ENCODE measurements at regions not wholly inside any gene's neighbourhood (a gene's known extent, or its start where the extent isn't known, plus 50 kb on each side); places are given as distances from the start of the nearest gene placed in this dataset.

GRCh38 chr13:77379508-77379907, 52.6 kb upstream of the MYCBP2 start:
- 97% methylated on average over 2 of the region's 2 CpGs for WGBS (ENCODE audit: low lambda C conversion rate, missing lambda C conversion rate)
- H2AFZ ChIP-seq, result no peak overlapping the region
- H3K27me3 ChIP-seq, result no peaks in the 10 kb centered on the region
- H4K20me1 ChIP-seq (ENCODE audit: insufficient read depth, poor library complexity, severe bottlenecking), result no peaks in the 10 kb centered on the region
- TF ChIP-seq CTCF (IDR thresholded peaks at IDR 0.05; ENCODE audit: poor library complexity) (no peak), EZH2phosphoT487 (IDR thresholded peaks at IDR 0.05; ENCODE audit: low read depth, severe bottlenecking, unreplicated experiment) (no peak), EZH2 (IDR thresholded peaks at IDR 0.05; ENCODE audit: borderline replicate concordance) (no peak)
- no peaks in the 10 kb centered on the region for H3K9me2 ChIP-seq (replicated peaks; ENCODE audit: insufficient read depth)
- DNase-seq (ENCODE audit: low spot score), result no peak
- H3K27ac ChIP-seq, result no peak overlapping the region
- H3K9me3 ChIP-seq (ENCODE audit: low read depth), result no peaks in the 10 kb centered on the region
- H3K36me3 ChIP-seq (replicated peaks; ENCODE audit: insufficient read depth, low read depth), result no peaks in the 10 kb centered on the region
- H3K4me1 ChIP-seq (ENCODE audit: insufficient read depth), result no peaks in the 10 kb centered on the region
- H3K4me2 ChIP-seq, result no peak overlapping the region
- no peak overlapping the region for H3K4me3 ChIP-seq
- H3K79me2 ChIP-seq, result no peaks in the 10 kb centered on the region

- no peaks in the 10 kb centered on the region for H3K36me3 ChIP-seq (replicated peaks; ENCODE audit: insufficient read depth, low read depth)
Measured at GRCh38 chr13:77378662-77379061, 51.8 kb upstream of the MYCBP2 start.

GRCh38 chr13:77377016-77377415, 50.1 kb upstream of the MYCBP2 start:
- no peaks in the 10 kb centered on the region for H3K27me3 ChIP-seq
- no peaks in the 10 kb centered on the region for H3K36me3 ChIP-seq (replicated peaks; ENCODE audit: insufficient read depth, low read depth)
- no peaks in the 10 kb centered on the region for H3K79me2 ChIP-seq
- no peaks in the 10 kb centered on the region for H3K9me2 ChIP-seq (replicated peaks; ENCODE audit: insufficient read depth)
- no peak overlapping the region for H3K27ac ChIP-seq
- no peaks in the 10 kb centered on the region for H3K9me3 ChIP-seq (ENCODE audit: low read depth)
- no peak overlapping the region for H3K4me3 ChIP-seq
- no peaks in the 10 kb centered on the region for H4K20me1 ChIP-seq (ENCODE audit: insufficient read depth, poor library complexity, severe bottlenecking)
- no peak overlapping the region for H2AFZ ChIP-seq
- no peak for DNase-seq (ENCODE audit: low spot score)
- no peak for TF ChIP-seq EZH2 (IDR thresholded peaks at IDR 0.05; ENCODE audit: borderline replicate concordance)
- TF ChIP-seq CTCF (IDR thresholded peaks at IDR 0.05; ENCODE audit: poor library complexity), result no peak
- no peak for TF ChIP-seq EZH2phosphoT487 (IDR thresholded peaks at IDR 0.05; ENCODE audit: low read depth, severe bottlenecking, unreplicated experiment)
- no peak overlapping the region for H3K4me2 ChIP-seq
- no peaks in the 10 kb centered on the region for H3K4me1 ChIP-seq (ENCODE audit: insufficient read depth)
- WGBS (ENCODE audit: low lambda C conversion rate, missing lambda C conversion rate), result 92% methylated on average over 1 of the region's 1 CpG

More at GRCh38 chr13:77378662-77379061, 51.8 kb upstream of the MYCBP2 start:
- no peaks in the 10 kb centered on the region for H4K20me1 ChIP-seq (ENCODE audit: insufficient read depth, poor library complexity, severe bottlenecking)
- no peaks in the 10 kb centered on the region for H3K4me1 ChIP-seq (ENCODE audit: insufficient read depth)
- no peak for DNase-seq (ENCODE audit: low spot score)
- no peaks in the 10 kb centered on the region for H3K9me3 ChIP-seq (ENCODE audit: low read depth)
- no peak overlapping the region for H3K4me2 ChIP-seq
- no peak overlapping the region for H3K27ac ChIP-seq
- no peaks in the 10 kb centered on the region for H3K9me2 ChIP-seq (replicated peaks; ENCODE audit: insufficient read depth)
- TF ChIP-seq CTCF (IDR thresholded peaks at IDR 0.05; ENCODE audit: poor library complexity), result no peak
- TF ChIP-seq EZH2phosphoT487 (IDR thresholded peaks at IDR 0.05; ENCODE audit: low read depth, severe bottlenecking, unreplicated experiment), result no peak
- TF ChIP-seq EZH2 (IDR thresholded peaks at IDR 0.05; ENCODE audit: borderline replicate concordance), result no peak
- H3K79me2 ChIP-seq, result no peaks in the 10 kb centered on the region
- no peak overlapping the region for H2AFZ ChIP-seq
- no peaks in the 10 kb centered on the region for H3K27me3 ChIP-seq
- H3K4me3 ChIP-seq, result no peak overlapping the region

All from hepatocyte (in vitro differentiated cells).